ENCODE measurements at regions not wholly inside any gene's neighbourhood (a gene's known extent, or its start where the extent isn't known, plus 50 kb on each side); places are given as distances from the start of the nearest gene placed in this dataset.

- DNase-seq: no peak
- no peak for ATAC-seq
- no peaks in the 10 kb centered on the region for H3K36me3 ChIP-seq
- 83 to 86% methylated on average over 3 of the region's 3 CpGs for WGBS, 2 donors
- no peaks in the 10 kb centered on the region for H3K27me3 ChIP-seq
- intact Hi-C loops (cut with DNase I): loop anchor here in 1 of 10 donors (10.0 kb wide), 1 partner anchor 45 kb away; no protein-coding TSS in a partner anchor
- H3K9me3 ChIP-seq: no peaks in the 10 kb centered on the region
- H3K4me1 ChIP-seq: no peaks in the 10 kb centered on the region
- TF ChIP-seq CTCF (IDR thresholded peaks at IDR 0.05): no peak
- H3K27ac ChIP-seq: no peak overlapping the region
- no peak overlapping the region for H3K4me3 ChIP-seq
Observed at GRCh38 chr18:32529722-32530420, 59.2 kb upstream of the GAREM1 start.

- H3K4me1 ChIP-seq: no peaks in the 10 kb centered on the region
- no peak overlapping the region for H3K27ac ChIP-seq
- no peaks in the 10 kb centered on the region for H3K36me3 ChIP-seq
- no peak overlapping the region for H3K4me3 ChIP-seq
- no peaks in the 10 kb centered on the region for H3K9me3 ChIP-seq
- no peak for ATAC-seq
- H3K27me3 ChIP-seq: peaks cover 0 to 3% (median 0%) of the 10 kb centered on the region in 7 donors
- TF ChIP-seq CTCF (IDR thresholded peaks at IDR 0.05): no peak
- intact Hi-C loops (cut with DNase I): no loop called here
- DNase-seq: no peak
- WGBS, 2 donors: 82 to 83% methylated on average over 4 of the region's 4 CpGs
Observed at GRCh38 chr18:32520771-32521170, 50.1 kb upstream of the GAREM1 start.

Measured in heart right ventricle (tissue), 16 donors.